Upper lobe of left lung (tissue), 4 donors: ENCODE measurements at regions not wholly inside any gene's neighbourhood (a gene's known extent, or its start where the extent isn't known, plus 50 kb on each side); places are given as distances from the start of the nearest gene placed in this dataset.

Source experiments
- EP300 ChIP-seq, 4 donors: sonication (generic); formaldehyde crosslinking; IDR thresholded peaks; one replicate each; pipeline ENCODE4 v1.5.1; 2017; ENCODE audit warnings: antibody characterized with exemption in 4 of 4, control low read depth in 2 of 4
- TF ChIP-seq, protein P1 (sequence below), 6 experiments: fragments of 450-650 bp in 4 of 6; fragments of 200-600 bp in 2 of 6; sonication (generic) in 2 of 6; IDR thresholded peaks; one replicate each; pipeline ENCODE4 v1.5.1; 2016 to 2019; ENCODE audit warnings: antibody characterized with exemption in 6 of 6

DNA sequence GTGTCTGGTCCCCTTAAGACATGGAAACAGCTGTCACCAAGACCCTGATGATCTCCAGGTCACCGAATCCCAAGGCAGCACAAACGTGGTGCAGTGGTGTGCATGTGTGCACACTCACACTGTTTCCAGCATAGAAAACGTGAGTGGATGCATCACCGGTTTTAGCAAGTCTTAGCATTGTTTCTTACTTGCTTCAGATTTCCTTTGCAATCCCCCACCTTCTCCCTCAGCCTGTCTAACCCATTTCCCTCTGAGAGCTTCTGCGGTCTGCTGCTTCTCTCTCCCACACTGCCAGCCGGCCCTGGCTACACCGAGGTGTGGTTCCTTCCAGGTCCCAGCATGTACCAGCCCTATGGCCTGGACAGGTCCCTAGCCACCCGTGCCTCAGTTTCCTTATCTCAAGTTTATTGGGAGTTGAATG is 343.4 kb upstream of the HS6ST1 start:
- TF ChIP-seq, protein P1, sequence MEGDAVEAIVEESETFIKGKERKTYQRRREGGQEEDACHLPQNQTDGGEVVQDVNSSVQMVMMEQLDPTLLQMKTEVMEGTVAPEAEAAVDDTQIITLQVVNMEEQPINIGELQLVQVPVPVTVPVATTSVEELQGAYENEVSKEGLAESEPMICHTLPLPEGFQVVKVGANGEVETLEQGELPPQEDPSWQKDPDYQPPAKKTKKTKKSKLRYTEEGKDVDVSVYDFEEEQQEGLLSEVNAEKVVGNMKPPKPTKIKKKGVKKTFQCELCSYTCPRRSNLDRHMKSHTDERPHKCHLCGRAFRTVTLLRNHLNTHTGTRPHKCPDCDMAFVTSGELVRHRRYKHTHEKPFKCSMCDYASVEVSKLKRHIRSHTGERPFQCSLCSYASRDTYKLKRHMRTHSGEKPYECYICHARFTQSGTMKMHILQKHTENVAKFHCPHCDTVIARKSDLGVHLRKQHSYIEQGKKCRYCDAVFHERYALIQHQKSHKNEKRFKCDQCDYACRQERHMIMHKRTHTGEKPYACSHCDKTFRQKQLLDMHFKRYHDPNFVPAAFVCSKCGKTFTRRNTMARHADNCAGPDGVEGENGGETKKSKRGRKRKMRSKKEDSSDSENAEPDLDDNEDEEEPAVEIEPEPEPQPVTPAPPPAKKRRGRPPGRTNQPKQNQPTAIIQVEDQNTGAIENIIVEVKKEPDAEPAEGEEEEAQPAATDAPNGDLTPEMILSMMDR (IDR thresholded peaks at IDR 0.05): no peak
- no peak for TF ChIP-seq EP300 (IDR thresholded peaks at IDR 0.05)
